Naive thymus-derived CD4-positive, alpha-beta T cell (primary cell): ENCODE measurements at regions not wholly inside any gene's neighbourhood (a gene's known extent, or its start where the extent isn't known, plus 50 kb on each side); places are given as distances from the start of the nearest gene placed in this dataset.
"Not testable (repeated sequence)": the region's sequence is repeated elsewhere in the genome, so short reads cannot be mapped to it uniquely, and the experiment has no call there.

Experiments
- ATAC-seq: fragments of 150-1000 bp; cut with Tn5 transposase; 2 replicates; pipeline ENCODE4 v1.10.0; 2021; ENCODE audit warnings: mild to moderate bottlenecking, moderate library complexity
- CTCF ChIA-PET: fragments of 350-600 bp; sonication (Branson Sonifier 250); formaldehyde crosslinking; loops from one replicate; lab custom pipeline; 2021; ENCODE audit warnings: antibody characterized with exemption; lab: Charles Lee
- POLR2A ChIA-PET: fragments of 350-600 bp; sonication (Branson Sonifier 250); formaldehyde crosslinking; loops from one replicate; lab custom pipeline; 2021; ENCODE audit warnings: antibody characterized with exemption, inconsistent platforms; lab: Charles Lee
- DNase-seq, 9 donors: peaks; one replicate each; pipeline versions ENCODE4 v3.0.0 to v3.0.0-alpha.2; 2020 to 2022; ENCODE audit warnings: mixed read lengths in 1 of 9
- H3K27ac ChIP-seq: one replicate; pipeline ENCODE4 v1.7.0; 2013; ENCODE audit warnings: mild to moderate bottlenecking, low read depth, low read length, moderate library complexity
- H3K27me3 ChIP-seq, 2 donors: one replicate each; pipeline ENCODE4 v1.7.0; 2013; ENCODE audit warnings: low read length in 2 of 2, mild to moderate bottlenecking in 2 of 2, moderate library complexity in 2 of 2; ENCODE audit not compliant: control insufficient read depth in 2 of 2, insufficient read depth in 2 of 2
- H3K36me3 ChIP-seq, 3 experiments: 1 replicate in 2 of 3; 2 replicates in 1 of 3; pipeline ENCODE4 v1.7.0; 2013; ENCODE audit warnings: low read length in 3 of 3, mild to moderate bottlenecking in 3 of 3, moderate library complexity in 1 of 3; ENCODE audit not compliant: insufficient read depth in 3 of 3, control insufficient read depth in 2 of 3
- H3K4me1 ChIP-seq, 2 donors: one replicate each; pipeline ENCODE4 v1.7.0; 2013; ENCODE audit warnings: low read length in 2 of 2, mild to moderate bottlenecking in 2 of 2, moderate library complexity in 1 of 2; ENCODE audit not compliant: control insufficient read depth in 2 of 2, insufficient read depth in 2 of 2
- H3K4me3 ChIP-seq: 2 replicates; pipeline ENCODE4 v1.7.0; 2013; ENCODE audit warnings: mild to moderate bottlenecking, low read length
- H3K9me3 ChIP-seq, 3 experiments: 1 replicate in 2 of 3; 2 replicates in 1 of 3; pipeline ENCODE4 v1.7.0; 2013; ENCODE audit warnings: low read length in 3 of 3; ENCODE audit not compliant: control insufficient read depth in 2 of 3
- H3K27ac Mint-ChIP-seq, 9 donors: one replicate each; pipeline ENCODE4 v1.8.0; 2020 to 2022; ENCODE audit warnings: mixed read lengths in 9 of 9, mild to moderate bottlenecking in 8 of 9, moderate library complexity in 5 of 9, inconsistent platforms in 2 of 9
- H3K27me3 Mint-ChIP-seq, 5 donors: one replicate each; pipeline ENCODE4 v1.8.0; 2021 to 2022; ENCODE audit warnings: mixed read lengths in 5 of 5, mild to moderate bottlenecking in 1 of 5
- H3K36me3 Mint-ChIP-seq, 5 donors: one replicate each; pipeline ENCODE4 v1.8.0; 2020 to 2022; ENCODE audit warnings: mixed read lengths in 5 of 5, mild to moderate bottlenecking in 3 of 5, inconsistent platforms in 1 of 5
- H3K4me1 Mint-ChIP-seq, 7 donors: one replicate each; pipeline ENCODE4 v1.8.0; 2020 to 2022; ENCODE audit warnings: mixed read lengths in 7 of 7, mild to moderate bottlenecking in 3 of 7, inconsistent platforms in 1 of 7
- H3K4me3 Mint-ChIP-seq, 10 donors: one replicate each; pipeline ENCODE4 v1.8.0; 2020 to 2022; ENCODE audit warnings: mild to moderate bottlenecking in 10 of 10, mixed read lengths in 10 of 10, moderate library complexity in 6 of 10, inconsistent platforms in 2 of 10
- H3K9me3 Mint-ChIP-seq, 11 donors: one replicate each; pipeline ENCODE4 v1.8.0; 2020 to 2022; ENCODE audit warnings: mixed read lengths in 11 of 11, mild to moderate bottlenecking in 4 of 11, inconsistent platforms in 1 of 11, moderate library complexity in 1 of 11
- intact Hi-C, 2 donors: fragments of 100-400 bp; cut with micrococcal nuclease; formaldehyde crosslinking; loops; one replicate each; pipeline ENCODE4 v1.15.1; 2023

- H3K4me3 ChIP-seq = no peak overlapping the region
- ChIA-PET CTCF (no interaction called here), POLR2A (no interaction called here)
- intact Hi-C loops = no loop called here
- no peak overlapping the region for H3K27ac Mint-ChIP-seq
- no peaks in the 10 kb centered on the region for H3K27me3 ChIP-seq
- peaks cover 0 to 5% (median 0%) of the 10 kb centered on the region in 5 donors for H3K36me3 Mint-ChIP-seq
- no peaks in the 10 kb centered on the region for H3K36me3 ChIP-seq
- no peaks in the 10 kb centered on the region for H3K27me3 Mint-ChIP-seq
- no peaks in the 10 kb centered on the region for H3K9me3 ChIP-seq
- H3K27ac ChIP-seq = no peak overlapping the region
- no peaks in the 10 kb centered on the region for H3K4me1 Mint-ChIP-seq
- ATAC-seq (no peak), DNase-seq (no peak)
- H3K4me1 ChIP-seq = no peaks in the 10 kb centered on the region
- H3K9me3 Mint-ChIP-seq = peaks cover 3 to 57% (median 23%) of the 10 kb centered on the region in 11 donors
- no peak overlapping the region for H3K4me3 Mint-ChIP-seq
These were observed 470.0 kb upstream of the GCFC2 start for GRCh38 chr2:76180676-76181075.

GRCh38 chr2:76178610-76179009 is 467.9 kb upstream of the GCFC2 start:
- Histone ChIP-seq H3K9me3 (no peaks in the 10 kb centered on the region), H3K4me3 (no peak overlapping the region), H3K27me3 (no peaks in the 10 kb centered on the region), H3K4me1 (no peaks in the 10 kb centered on the region), H3K36me3 (no peaks in the 10 kb centered on the region), H3K27ac (no peak overlapping the region)
- intact Hi-C loops = no loop called here
- H3K4me3 Mint-ChIP-seq = no peak overlapping the region
- no peak for ATAC-seq
- ChIA-PET CTCF (no interaction called here), POLR2A (no interaction called here)
- H3K27ac Mint-ChIP-seq = no peak overlapping the region
- H3K9me3 Mint-ChIP-seq = peaks cover 5 to 72% (median 30%) of the 10 kb centered on the region in 11 donors
- H3K4me1 Mint-ChIP-seq = no peaks in the 10 kb centered on the region
- DNase-seq = no peak
- H3K36me3 Mint-ChIP-seq = peaks cover 0 to 5% (median 0%) of the 10 kb centered on the region in 5 donors
- no peaks in the 10 kb centered on the region for H3K27me3 Mint-ChIP-seq

- CTCF ChIA-PET = no interaction called here
- H3K4me1 Mint-ChIP-seq = no peaks in the 10 kb centered on the region
- H3K4me3 Mint-ChIP-seq = no peak overlapping the region
- H3K27me3 Mint-ChIP-seq = no peaks in the 10 kb centered on the region
- Histone ChIP-seq H3K9me3 (no peaks in the 10 kb centered on the region), H3K27me3 (no peaks in the 10 kb centered on the region), H3K4me1 (no peaks in the 10 kb centered on the region), H3K36me3 (no peaks in the 10 kb centered on the region), H3K27ac (no peak overlapping the region), H3K4me3 (no peak overlapping the region)
- intact Hi-C loops = no loop called here
- H3K27ac Mint-ChIP-seq = no peak overlapping the region
- ATAC-seq = no peak
- DNase-seq = no peak
- peaks cover 8 to 65% (median 30%) of the 10 kb centered on the region in 11 donors for H3K9me3 Mint-ChIP-seq
- POLR2A ChIA-PET = no interaction called here
- H3K36me3 Mint-ChIP-seq = peaks cover 0 to 5% (median 0%) of the 10 kb centered on the region in 5 donors
These were observed 464.6 kb upstream of the GCFC2 start for GRCh38 chr2:76175295-76175694.

- H3K27me3 Mint-ChIP-seq = no peaks in the 10 kb centered on the region
- Histone ChIP-seq H3K4me1 (no peaks in the 10 kb centered on the region), H3K27ac (no peak overlapping the region), H3K36me3 (no peaks in the 10 kb centered on the region), H3K4me3 (no peak overlapping the region), H3K27me3 (no peaks in the 10 kb centered on the region), H3K9me3 (no peaks in the 10 kb centered on the region)
- intact Hi-C loops = no loop called here
- no peaks in the 10 kb centered on the region for H3K4me1 Mint-ChIP-seq
- ATAC-seq = no peak
- peaks cover 8 to 63% (median 30%) of the 10 kb centered on the region in 11 donors for H3K9me3 Mint-ChIP-seq
- H3K27ac Mint-ChIP-seq = no peak overlapping the region
- ChIA-PET CTCF (no interaction called here), POLR2A (no interaction called here)
- H3K36me3 Mint-ChIP-seq = peaks cover 0 to 5% (median 0%) of the 10 kb centered on the region in 5 donors
- no peak for DNase-seq
- no peak overlapping the region for H3K4me3 Mint-ChIP-seq
These were observed 463.8 kb upstream of the GCFC2 start for GRCh38 chr2:76174505-76174904.

GRCh38 chr2:76173206-76173605 is 462.5 kb upstream of the GCFC2 start:
- CTCF ChIA-PET, H3K27ac Mint-ChIP-seq, DNase-seq, H3K9me3 ChIP-seq, H3K4me3 Mint-ChIP-seq, H3K4me1 Mint-ChIP-seq, H3K27me3 ChIP-seq, H3K36me3 Mint-ChIP-seq, ATAC-seq, H3K4me3 ChIP-seq, H3K36me3 ChIP-seq, H3K27ac ChIP-seq, H3K27me3 Mint-ChIP-seq, POLR2A ChIA-PET, intact Hi-C loops, H3K4me1 ChIP-seq: not testable (repeated sequence)
- H3K9me3 Mint-ChIP-seq = peaks cover 5 to 50% (median 26%) of the 10 kb centered on the region in 11 donors

- H3K4me3 Mint-ChIP-seq, DNase-seq, H3K4me1 ChIP-seq, H3K27ac Mint-ChIP-seq, H3K4me1 Mint-ChIP-seq, H3K27me3 ChIP-seq, intact Hi-C loops, H3K27me3 Mint-ChIP-seq, H3K36me3 ChIP-seq, H3K4me3 ChIP-seq, POLR2A ChIA-PET, H3K36me3 Mint-ChIP-seq, ATAC-seq, CTCF ChIA-PET, H3K9me3 ChIP-seq, H3K27ac ChIP-seq: not testable (repeated sequence)
- H3K9me3 Mint-ChIP-seq = peaks cover 5 to 45% (median 19%) of the 10 kb centered on the region in 11 donors
These were observed 461.5 kb upstream of the GCFC2 start for GRCh38 chr2:76172154-76172595.

- no peaks in the 10 kb centered on the region for H3K4me1 ChIP-seq
- Mint-ChIP-seq H3K4me1 (no peaks in the 10 kb centered on the region), H3K27ac (no peak overlapping the region), H3K27me3 (no peaks in the 10 kb centered on the region), H3K36me3 (no peaks in the 10 kb centered on the region), H3K9me3 (peaks cover 4 to 46% (median 15%) of the 10 kb centered on the region in 11 donors), H3K4me3 (no peak overlapping the region)
- intact Hi-C loops = no loop called here
- no peak overlapping the region for H3K27ac ChIP-seq
- POLR2A ChIA-PET = no interaction called here
- H3K36me3 ChIP-seq = no peaks in the 10 kb centered on the region
- no peaks in the 10 kb centered on the region for H3K9me3 ChIP-seq
- H3K27me3 ChIP-seq = no peaks in the 10 kb centered on the region
- DNase-seq (no peak), ATAC-seq (no peak)
- CTCF ChIA-PET = no interaction called here
- H3K4me3 ChIP-seq = no peak overlapping the region
These were observed 460.1 kb upstream of the GCFC2 start for GRCh38 chr2:76170856-76171255.
